ENCODE measurements at regions not wholly inside any gene's neighbourhood (a gene's known extent, or its start where the extent isn't known, plus 50 kb on each side); places are given as distances from the start of the nearest gene placed in this dataset.

DNA sequence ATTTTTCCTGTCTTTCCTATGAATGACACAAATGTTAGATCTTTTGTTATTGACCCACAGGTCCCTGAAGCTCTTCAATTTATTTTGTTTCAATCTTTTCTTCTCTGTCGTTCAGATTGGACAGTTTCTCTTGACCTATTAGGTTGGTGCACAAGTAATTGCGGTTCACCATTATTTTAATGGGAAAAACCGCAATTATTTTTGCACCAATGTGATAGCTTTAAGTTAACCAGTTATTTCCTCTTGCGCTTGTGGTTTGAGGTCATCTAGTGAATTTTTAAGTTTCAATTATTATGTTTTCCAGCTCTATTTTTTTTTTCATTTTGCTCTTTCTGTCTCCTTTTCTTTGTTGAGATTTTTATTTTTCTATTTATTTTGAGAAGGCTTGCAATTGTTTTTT is 399.2 kb downstream of the INHBA start:
- no peaks in the 10 kb centered on the region for H3K27me3 ChIP-seq
- WGBS, result 95% methylated on average over 4 of the region's 4 CpGs

DNA sequence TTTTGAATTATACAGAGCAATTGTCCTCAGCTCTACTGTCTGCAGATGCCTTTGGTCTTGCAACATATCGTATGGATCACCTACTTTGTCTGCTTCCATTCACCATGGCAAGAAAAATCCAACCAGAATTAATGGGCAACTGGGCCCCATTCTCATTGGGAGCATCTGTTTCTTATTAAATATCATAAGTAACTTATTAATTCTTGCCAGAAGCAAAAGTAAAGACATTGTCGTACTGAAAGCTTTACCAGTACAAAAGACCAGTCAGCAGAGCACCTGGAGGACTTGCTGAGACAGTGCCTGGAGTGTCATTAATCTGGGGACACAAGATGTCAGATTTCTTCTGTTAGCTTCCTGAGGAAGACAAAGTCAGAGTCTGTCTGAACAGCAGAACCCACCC is 404.5 kb downstream of the INHBA start:
- H3K36me3 ChIP-seq, result no peaks in the 10 kb centered on the region
- no peak overlapping the region for H3K27ac ChIP-seq
- WGBS, result 71% methylated on average over 2 of the region's 2 CpGs
- no peaks in the 10 kb centered on the region for H3K27me3 ChIP-seq
- no peak overlapping the region for H3K4me3 ChIP-seq
- no peak for DNase-seq (ENCODE audit: low spot score in 2 of 2)
- no peak for TF ChIP-seq POLR2A (IDR thresholded peaks at IDR 0.05)
- no peak for TF ChIP-seq EP300 (IDR thresholded peaks at IDR 0.05)
- no peak for TF ChIP-seq POLR2AphosphoS5 (IDR thresholded peaks at IDR 0.05)
- TF ChIP-seq CTCF (IDR thresholded peaks at IDR 0.05), result no peak
- no peaks in the 10 kb centered on the region for H3K9me3 ChIP-seq
- H3K4me1 ChIP-seq, result no peaks in the 10 kb centered on the region

More for the DNA sequence above, 399.2 kb downstream of the INHBA start:
- no peaks in the 10 kb centered on the region for H3K9me3 ChIP-seq
- no peak overlapping the region for H3K4me3 ChIP-seq
- no peak for DNase-seq (ENCODE audit: low spot score in 2 of 2)
- no peaks in the 10 kb centered on the region for H3K4me1 ChIP-seq
- no peak for TF ChIP-seq POLR2AphosphoS5 (IDR thresholded peaks at IDR 0.05)
- no peak for TF ChIP-seq CTCF (IDR thresholded peaks at IDR 0.05)
- no peak for TF ChIP-seq POLR2A (IDR thresholded peaks at IDR 0.05)
- no peak for TF ChIP-seq EP300 (IDR thresholded peaks at IDR 0.05)
- no peak overlapping the region for H3K27ac ChIP-seq
- H3K36me3 ChIP-seq, result no peaks in the 10 kb centered on the region

DNA sequence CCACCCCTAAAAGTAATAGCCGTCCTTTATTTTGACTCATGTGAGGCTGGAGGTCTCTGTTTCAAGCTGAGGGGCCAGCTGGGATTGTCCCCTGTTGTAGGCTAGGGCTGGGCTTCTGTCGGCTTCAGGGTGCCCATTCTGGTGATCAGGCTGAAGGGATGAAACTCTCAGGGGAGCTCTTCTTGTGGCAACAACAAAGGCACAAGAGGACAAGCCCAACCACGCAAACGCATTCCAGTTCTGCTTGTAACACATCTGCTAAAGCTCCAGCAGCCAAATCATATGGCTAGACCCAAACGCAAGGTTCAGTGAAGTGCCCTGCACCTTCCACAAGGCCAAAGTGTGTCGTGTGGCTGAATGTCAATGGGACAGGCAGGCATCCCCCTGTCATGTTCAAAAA is 405.7 kb downstream of the INHBA start:
- Histone ChIP-seq H3K4me3 (no peak overlapping the region), H3K9me3 (no peaks in the 10 kb centered on the region), H3K4me1 (no peaks in the 10 kb centered on the region), H3K27ac (no peak overlapping the region), H3K27me3 (no peaks in the 10 kb centered on the region), H3K36me3 (no peaks in the 10 kb centered on the region)
- 70% methylated on average over 6 of the region's 6 CpGs for WGBS
- DNase-seq (ENCODE audit: low spot score in 2 of 2), result no peak
- TF ChIP-seq POLR2AphosphoS5 (IDR thresholded peaks at IDR 0.05), result no peak
- TF ChIP-seq POLR2A (IDR thresholded peaks at IDR 0.05), result no peak
- TF ChIP-seq CTCF (IDR thresholded peaks at IDR 0.05), result no peak
- no peak for TF ChIP-seq EP300 (IDR thresholded peaks at IDR 0.05)

DNA sequence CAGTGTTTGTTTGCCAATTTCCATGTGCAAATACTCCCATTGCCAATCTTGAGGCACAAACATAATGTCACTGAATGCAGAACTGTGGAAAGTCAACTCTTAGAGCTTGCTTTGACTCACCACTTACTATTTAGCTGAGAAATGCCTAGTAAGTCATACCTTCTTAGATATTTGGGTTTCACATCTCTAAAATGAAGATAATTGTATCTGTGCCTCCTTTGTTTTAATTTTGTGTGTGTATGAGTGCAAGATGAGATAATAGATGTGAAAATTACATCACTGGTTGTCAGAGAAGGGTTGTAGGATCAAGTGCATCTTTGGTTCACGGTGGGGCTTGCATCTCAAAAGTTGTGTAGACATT is 407.5 kb downstream of the INHBA start:
- DNase-seq (ENCODE audit: low spot score in 2 of 2), result no peak
- WGBS, result 94% methylated on average over 1 of the region's 1 CpG
- Histone ChIP-seq H3K4me1 (no peaks in the 10 kb centered on the region), H3K36me3 (no peaks in the 10 kb centered on the region), H3K9me3 (no peaks in the 10 kb centered on the region), H3K4me3 (no peak overlapping the region), H3K27me3 (no peaks in the 10 kb centered on the region), H3K27ac (no peak overlapping the region)
- TF ChIP-seq POLR2A (IDR thresholded peaks at IDR 0.05) (no peak), POLR2AphosphoS5 (IDR thresholded peaks at IDR 0.05) (no peak), CTCF (IDR thresholded peaks at IDR 0.05) (no peak)

DNA sequence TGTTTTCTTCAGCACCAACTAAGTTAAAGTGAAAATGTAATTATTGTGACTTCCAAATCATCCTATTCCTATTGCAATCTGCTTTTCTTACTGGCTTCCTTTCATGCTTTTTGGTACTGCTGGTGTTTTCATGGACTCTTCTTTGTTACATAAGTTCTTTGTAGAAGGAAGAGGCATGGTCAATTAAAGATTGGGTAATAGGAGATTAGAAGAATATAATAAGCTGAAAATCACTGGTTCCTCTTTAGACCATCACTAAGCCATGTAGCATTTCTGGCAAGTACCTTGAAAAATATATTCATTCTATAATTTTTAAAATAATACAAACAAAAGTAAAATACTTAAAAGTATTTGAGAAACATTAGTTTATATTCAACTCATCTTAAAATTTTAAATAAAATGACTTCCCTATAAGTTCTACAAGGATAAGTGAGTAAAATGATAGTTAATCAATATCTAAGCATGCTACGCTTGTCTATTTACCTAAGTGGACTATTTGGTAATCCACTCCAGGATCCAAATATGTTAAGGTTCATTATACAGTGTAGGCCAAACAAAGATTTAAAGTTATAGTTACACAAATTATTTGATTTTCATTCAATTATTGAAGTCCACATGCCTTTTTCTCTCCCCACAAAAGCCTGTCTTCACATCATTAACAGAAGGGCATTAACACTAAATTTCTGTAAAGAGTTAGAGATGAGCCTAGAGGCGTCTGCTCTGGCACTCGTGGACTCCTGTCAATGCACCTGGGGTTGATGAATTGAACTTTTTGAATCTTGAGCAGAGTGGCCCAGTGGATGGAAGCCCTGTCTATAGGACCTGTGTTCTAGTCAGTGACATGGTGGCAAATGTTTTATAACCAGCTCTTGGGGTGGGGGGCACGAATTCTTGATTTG is 408.1 kb downstream of the INHBA start:
- H3K27me3 ChIP-seq, result no peaks in the 10 kb centered on the region
- WGBS, result 83% methylated on average over 4 of the region's 4 CpGs
- no peak for DNase-seq (ENCODE audit: low spot score in 2 of 2)
- no peak overlapping the region for H3K27ac ChIP-seq
- no peaks in the 10 kb centered on the region for H3K9me3 ChIP-seq
- H3K4me3 ChIP-seq, result no peak overlapping the region
- no peaks in the 10 kb centered on the region for H3K36me3 ChIP-seq
- H3K4me1 ChIP-seq, result no peaks in the 10 kb centered on the region
- no peak for TF ChIP-seq POLR2A (IDR thresholded peaks at IDR 0.05)
- no peak for TF ChIP-seq CTCF (IDR thresholded peaks at IDR 0.05)
- no peak for TF ChIP-seq EP300 (IDR thresholded peaks at IDR 0.05)
- TF ChIP-seq POLR2AphosphoS5 (IDR thresholded peaks at IDR 0.05), result no peak

All from suprapubic skin (tissue), 4 donors.